ENCODE measurements at regions not wholly inside any gene's neighbourhood (a gene's known extent, or its start where the extent isn't known, plus 50 kb on each side); places are given as distances from the start of the nearest gene placed in this dataset.

DNA sequence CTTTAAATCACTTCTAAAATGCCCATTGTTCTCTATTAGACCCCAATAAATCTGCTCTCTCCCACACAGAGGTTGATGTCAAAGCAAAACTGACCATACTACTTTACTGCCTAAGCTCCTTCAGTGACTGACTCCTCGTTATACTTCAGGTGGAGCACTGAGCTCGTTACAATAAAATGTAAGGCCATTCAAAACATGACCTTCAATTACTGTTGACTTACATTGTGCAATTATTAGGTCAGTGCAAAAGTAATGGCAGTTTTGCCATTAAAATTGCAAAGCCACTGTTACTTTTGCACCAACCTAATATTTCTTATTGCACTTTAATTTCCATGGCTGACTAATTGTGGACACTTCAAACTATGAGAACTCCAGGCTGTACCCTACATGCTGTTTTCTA is 314.9 kb downstream of the MZT1 start:
- TF ChIP-seq, protein P1, sequence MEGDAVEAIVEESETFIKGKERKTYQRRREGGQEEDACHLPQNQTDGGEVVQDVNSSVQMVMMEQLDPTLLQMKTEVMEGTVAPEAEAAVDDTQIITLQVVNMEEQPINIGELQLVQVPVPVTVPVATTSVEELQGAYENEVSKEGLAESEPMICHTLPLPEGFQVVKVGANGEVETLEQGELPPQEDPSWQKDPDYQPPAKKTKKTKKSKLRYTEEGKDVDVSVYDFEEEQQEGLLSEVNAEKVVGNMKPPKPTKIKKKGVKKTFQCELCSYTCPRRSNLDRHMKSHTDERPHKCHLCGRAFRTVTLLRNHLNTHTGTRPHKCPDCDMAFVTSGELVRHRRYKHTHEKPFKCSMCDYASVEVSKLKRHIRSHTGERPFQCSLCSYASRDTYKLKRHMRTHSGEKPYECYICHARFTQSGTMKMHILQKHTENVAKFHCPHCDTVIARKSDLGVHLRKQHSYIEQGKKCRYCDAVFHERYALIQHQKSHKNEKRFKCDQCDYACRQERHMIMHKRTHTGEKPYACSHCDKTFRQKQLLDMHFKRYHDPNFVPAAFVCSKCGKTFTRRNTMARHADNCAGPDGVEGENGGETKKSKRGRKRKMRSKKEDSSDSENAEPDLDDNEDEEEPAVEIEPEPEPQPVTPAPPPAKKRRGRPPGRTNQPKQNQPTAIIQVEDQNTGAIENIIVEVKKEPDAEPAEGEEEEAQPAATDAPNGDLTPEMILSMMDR (IDR thresholded peaks at IDR 0.05): no peak
- TF ChIP-seq POLR2AphosphoS5 (IDR thresholded peaks at IDR 0.05) (no peak), POLR2A (IDR thresholded peaks at IDR 0.05) (no peak)
- Histone ChIP-seq H3K36me3 (no peaks in the 10 kb centered on the region), H3K27ac (no peak overlapping the region), H3K4me3 (no peak overlapping the region), H3K4me1 (no peaks in the 10 kb centered on the region), H3K9me3 (no peaks in the 10 kb centered on the region), H3K27me3 (no peaks in the 10 kb centered on the region)
- DNase-seq (ENCODE audit: low spot score in 2 of 2): no peak
- intact Hi-C loops (cut with DNase I; ENCODE audit: low total_unique reads): no loop called here

DNA sequence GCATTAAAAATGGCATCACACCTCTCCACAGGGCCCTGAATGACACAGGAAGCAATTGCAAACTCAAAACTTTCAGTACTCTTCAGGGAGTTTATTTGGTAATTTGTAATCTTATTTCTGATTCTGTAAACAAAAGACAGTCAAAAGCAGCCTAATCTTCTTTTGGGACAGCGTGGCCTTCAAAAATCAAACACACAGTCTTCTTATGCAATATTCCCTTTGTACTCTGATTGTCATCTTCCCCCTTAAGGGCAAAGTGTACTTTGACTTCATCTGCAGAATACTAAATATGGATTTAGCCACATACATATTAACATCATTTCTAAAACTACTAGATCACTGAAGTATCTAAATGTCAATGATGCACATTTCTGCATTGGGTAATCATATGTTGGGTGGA is 322.0 kb downstream of the MZT1 start:
- Histone ChIP-seq H3K27ac (no peak overlapping the region), H3K36me3 (no peaks in the 10 kb centered on the region), H3K9me3 (no peaks in the 10 kb centered on the region), H3K4me3 (no peak overlapping the region), H3K4me1 (no peaks in the 10 kb centered on the region), H3K27me3 (no peaks in the 10 kb centered on the region)
- TF ChIP-seq POLR2AphosphoS5 (IDR thresholded peaks at IDR 0.05) (no peak), POLR2A (IDR thresholded peaks at IDR 0.05) (no peak)
- TF ChIP-seq, protein P1 (IDR thresholded peaks at IDR 0.05): no peak
- no peak for DNase-seq (ENCODE audit: low spot score in 2 of 2)
- intact Hi-C loops (cut with DNase I; ENCODE audit: low total_unique reads): no loop called here

DNA sequence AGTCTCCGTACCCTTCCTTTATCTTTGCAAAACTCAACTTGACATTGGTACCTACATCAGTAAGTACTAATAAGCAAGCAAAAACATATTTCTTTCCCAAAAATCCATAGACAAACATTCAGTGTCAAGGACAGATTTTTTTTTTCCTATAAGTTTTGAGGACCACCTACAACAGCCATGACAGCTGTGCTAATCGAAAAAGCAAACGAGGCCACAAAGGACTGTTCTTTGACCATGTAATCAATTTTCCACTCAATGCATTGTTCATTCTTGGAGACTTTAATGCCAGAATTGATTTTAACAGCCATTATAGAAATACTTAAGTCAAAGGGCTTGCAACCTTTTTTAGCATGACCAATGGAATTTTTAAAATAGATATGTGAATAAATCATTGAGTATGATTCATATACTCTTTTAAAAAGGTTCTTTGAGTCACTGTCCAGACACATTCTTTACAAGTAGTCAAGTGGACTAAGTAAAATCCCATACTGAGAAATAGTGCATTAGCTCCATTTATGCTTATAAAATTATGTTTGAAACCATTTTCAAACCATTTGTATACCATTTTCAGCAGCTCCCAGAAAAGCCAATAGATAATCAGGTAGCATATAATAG is 323.9 kb downstream of the MZT1 start:
- Histone ChIP-seq H3K36me3 (no peaks in the 10 kb centered on the region), H3K9me3 (no peaks in the 10 kb centered on the region), H3K4me3 (no peak overlapping the region), H3K4me1 (no peaks in the 10 kb centered on the region), H3K27ac (no peak overlapping the region), H3K27me3 (no peaks in the 10 kb centered on the region)
- TF ChIP-seq POLR2A (IDR thresholded peaks at IDR 0.05): no peak
- TF ChIP-seq, protein P1 (IDR thresholded peaks at IDR 0.05): no peak
- TF ChIP-seq POLR2AphosphoS5 (IDR thresholded peaks at IDR 0.05): no peak
- no peak for DNase-seq (ENCODE audit: low spot score in 2 of 2)
- intact Hi-C loops (cut with DNase I; ENCODE audit: low total_unique reads): no loop called here

DNA sequence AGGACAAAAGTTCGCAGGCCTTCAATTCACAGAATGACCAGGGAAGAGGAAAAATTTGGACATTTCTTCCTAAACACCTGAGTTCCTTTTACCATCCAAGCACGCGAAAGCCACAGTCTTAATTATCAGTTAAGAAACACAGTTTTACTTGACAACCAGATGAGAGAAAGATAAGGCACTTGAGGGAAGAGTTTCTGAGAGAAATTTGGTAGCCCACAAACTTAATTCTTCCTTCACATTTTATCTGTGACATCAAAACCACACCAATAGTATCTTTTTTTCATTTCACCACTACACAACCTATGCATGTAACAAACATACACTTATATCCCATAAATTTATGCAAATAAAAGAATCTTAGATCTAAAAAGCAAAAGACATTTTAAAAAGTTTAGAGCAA is 326.6 kb downstream of the MZT1 start:
- no peak overlapping the region for H3K4me3 ChIP-seq
- no peaks in the 10 kb centered on the region for H3K4me1 ChIP-seq
- H3K27ac ChIP-seq: no peak overlapping the region
- no peaks in the 10 kb centered on the region for H3K36me3 ChIP-seq
- H3K27me3 ChIP-seq: no peaks in the 10 kb centered on the region
- TF ChIP-seq POLR2A (IDR thresholded peaks at IDR 0.05) (no peak), POLR2AphosphoS5 (IDR thresholded peaks at IDR 0.05) (no peak)
- TF ChIP-seq, protein P1 (IDR thresholded peaks at IDR 0.05): no peak
- no peaks in the 10 kb centered on the region for H3K9me3 ChIP-seq
- no peak for DNase-seq (ENCODE audit: low spot score in 2 of 2)
- intact Hi-C loops (cut with DNase I; ENCODE audit: low total_unique reads): no loop called here

DNA sequence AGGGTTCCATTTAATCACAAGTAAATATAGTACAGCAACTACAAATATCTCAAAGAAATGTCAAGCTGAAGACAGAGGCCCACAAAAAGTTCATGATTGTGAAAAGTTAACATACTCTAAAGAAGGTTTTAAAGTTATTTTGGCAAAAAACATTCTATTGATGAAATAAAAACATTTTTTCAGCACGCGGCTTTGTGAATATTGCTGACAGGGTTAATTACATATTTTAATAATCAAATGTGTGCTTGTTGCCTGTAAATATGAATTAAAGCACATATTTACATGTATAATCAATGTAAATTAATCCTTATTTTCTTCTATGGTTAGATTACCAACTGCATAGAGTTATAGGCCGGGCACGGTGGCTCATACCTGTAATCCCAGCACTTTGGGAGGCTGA is 328.1 kb downstream of the MZT1 start:
- Histone ChIP-seq H3K36me3 (no peaks in the 10 kb centered on the region), H3K4me3 (no peak overlapping the region), H3K9me3 (no peaks in the 10 kb centered on the region), H3K4me1 (no peaks in the 10 kb centered on the region), H3K27ac (no peak overlapping the region), H3K27me3 (no peaks in the 10 kb centered on the region)
- TF ChIP-seq, protein P1 (IDR thresholded peaks at IDR 0.05): no peak
- TF ChIP-seq POLR2A (IDR thresholded peaks at IDR 0.05) (no peak), POLR2AphosphoS5 (IDR thresholded peaks at IDR 0.05) (no peak)
- no peak for DNase-seq (ENCODE audit: low spot score in 2 of 2)
- intact Hi-C loops (cut with DNase I; ENCODE audit: low total_unique reads): no loop called here
